ENCODE measurements at regions not wholly inside any gene's neighbourhood (a gene's known extent, or its start where the extent isn't known, plus 50 kb on each side); places are given as distances from the start of the nearest gene placed in this dataset.

GRCh38 chr12:28938056-28938455 lies 211.0 kb upstream of the FAR2 start:
- no peak for DNase-seq (ENCODE audit: low spot score)

GRCh38 chr12:28938581-28939235 lies 210.4 kb upstream of the FAR2 start:
- DNase-seq (ENCODE audit: low spot score), result no peak

GRCh38 chr12:28939427-28939826 lies 209.7 kb upstream of the FAR2 start:
- DNase-seq (ENCODE audit: low spot score), result no peak

- DNase-seq (ENCODE audit: low spot score), result no peak
Observed at GRCh38 chr12:28941248-28941647, 207.8 kb upstream of the FAR2 start.

DNA sequence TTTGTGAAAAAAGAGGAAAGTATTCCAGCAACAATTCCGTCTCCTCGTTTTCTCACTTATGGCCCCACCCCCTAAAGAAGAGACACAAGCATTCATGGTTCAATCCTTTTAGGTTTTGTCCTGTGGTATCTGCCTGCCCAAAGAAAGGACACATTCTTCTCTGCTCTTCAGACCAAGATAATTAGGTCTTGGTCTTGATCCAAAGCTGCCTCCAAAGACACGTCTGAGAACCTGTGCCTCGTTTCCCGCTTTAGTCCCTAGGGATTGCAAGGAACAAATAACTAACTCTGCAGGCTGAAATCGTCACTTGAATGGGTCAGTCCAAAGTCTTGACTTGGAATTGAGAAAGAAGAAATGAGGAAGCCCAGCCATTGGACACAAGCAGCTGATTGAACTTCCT lies 202.7 kb upstream of the FAR2 start:
- DNase-seq (ENCODE audit: low spot score), result no peak

GRCh38 chr12:28948685-28949084 lies 200.4 kb upstream of the FAR2 start:
- no peak for DNase-seq (ENCODE audit: low spot score)

- DNase-seq (ENCODE audit: low spot score), result no peak
Observed at GRCh38 chr12:28949184-28949583, 199.9 kb upstream of the FAR2 start.

DNA sequence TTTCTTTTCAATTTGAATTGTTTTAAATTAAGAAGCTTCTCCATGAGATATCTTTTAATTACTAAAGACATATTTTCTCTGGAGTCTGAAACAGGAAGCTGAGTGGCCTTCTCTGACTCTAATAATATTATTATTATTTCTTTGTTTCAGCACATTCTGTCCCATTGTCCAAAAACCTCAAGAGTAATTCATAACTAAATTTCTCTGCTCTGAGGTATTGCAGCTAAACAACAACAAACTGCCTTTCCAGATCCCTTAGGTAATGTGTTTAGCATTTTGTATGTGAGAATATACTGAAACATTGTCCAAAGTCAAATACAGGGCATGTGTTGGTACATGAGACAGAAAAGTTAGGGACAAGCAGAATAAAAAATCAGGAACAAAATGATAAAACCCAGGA lies 199.0 kb upstream of the FAR2 start:
- no peak for DNase-seq (ENCODE audit: low spot score)

DNA sequence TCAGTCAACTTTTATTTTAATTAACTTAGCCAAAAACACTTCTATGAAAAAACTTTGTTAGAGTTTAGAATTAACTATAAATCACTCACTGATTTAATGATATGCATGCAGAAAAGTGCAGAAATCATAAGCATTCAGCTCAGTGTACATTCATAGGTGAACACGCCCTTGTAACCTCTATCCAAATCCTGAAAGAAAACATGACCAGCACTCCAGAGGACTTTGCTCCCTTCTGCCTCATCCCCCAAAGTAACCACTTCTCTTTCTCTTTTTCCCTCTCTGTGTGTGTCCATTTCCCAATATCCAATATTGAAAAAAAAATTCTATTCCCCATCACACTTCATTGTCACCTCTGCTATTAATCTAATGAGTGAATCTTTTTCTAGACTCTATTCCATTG lies 197.1 kb upstream of the FAR2 start:
- DNase-seq (ENCODE audit: low spot score), result no peak

- DNase-seq (ENCODE audit: low spot score), result no peak
Observed at GRCh38 chr12:28954333-28954732, 194.7 kb upstream of the FAR2 start.

DNA sequence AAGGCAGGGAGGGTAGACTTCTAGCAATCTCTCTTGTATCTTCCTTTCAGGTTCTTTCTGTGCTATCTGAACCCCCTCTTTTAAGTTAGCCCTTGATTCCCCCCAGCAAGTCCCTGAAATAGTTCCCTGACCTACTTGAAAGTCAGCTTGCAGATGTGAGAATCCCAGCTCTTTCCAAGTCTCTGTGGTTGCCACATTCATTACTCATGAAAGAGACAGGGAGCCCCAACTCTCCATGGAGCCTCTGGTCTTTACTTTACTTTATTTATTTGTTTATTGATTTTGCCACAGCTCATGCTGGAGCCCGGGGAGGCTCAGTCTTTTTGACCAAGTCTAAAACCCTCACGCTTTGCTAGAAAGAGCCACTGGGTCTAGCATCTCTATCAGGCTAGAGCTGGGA lies 193.6 kb upstream of the FAR2 start:
- no peak for DNase-seq (ENCODE audit: low spot score)

DNA sequence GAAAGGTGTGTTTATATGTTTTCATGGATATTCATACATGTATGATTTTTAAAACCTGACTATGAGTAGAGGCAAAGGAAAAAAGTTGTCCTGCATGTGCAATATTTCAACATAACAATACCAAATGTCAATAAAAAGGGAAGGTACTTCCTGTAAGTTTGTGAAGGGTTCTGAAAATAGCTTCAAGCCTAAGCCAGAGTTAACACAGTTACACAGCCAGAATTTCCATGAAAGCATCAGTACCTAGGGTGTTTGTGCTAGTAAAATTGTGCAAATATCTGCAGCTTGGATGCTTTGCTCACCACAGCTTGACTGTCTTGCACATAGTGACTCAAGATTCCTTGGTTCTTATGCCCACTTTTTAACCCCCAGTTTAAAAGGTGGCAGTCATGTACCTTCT lies 193.1 kb upstream of the FAR2 start:
- no peak for DNase-seq (ENCODE audit: low spot score)

- DNase-seq (ENCODE audit: low spot score), result no peak
Observed at GRCh38 chr12:28958553-28959195, 190.4 kb upstream of the FAR2 start.

DNA sequence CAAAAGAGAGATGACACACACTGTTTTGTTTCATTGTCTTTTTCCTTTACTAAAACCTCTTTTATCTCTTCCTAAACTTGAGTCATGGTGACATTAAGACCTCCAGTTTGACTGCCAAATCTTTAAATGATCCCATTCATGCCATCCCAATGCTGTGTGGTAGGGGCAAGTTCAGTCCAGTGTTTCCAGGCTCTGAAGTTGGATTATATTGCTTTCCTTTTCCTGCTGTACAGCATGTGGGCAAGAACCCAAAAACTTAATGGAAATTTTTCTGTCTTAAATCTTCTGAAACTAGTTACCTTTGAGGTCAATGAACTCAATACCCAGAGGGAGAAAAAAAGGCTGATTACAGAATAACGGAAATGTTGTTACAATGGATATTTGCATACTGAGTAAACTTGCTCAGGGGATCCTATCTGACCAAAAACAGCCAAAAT lies 187.1 kb upstream of the FAR2 start:
- DNase-seq (ENCODE audit: low spot score), result no peak

GRCh38 chr12:28963554-28963953 lies 185.5 kb upstream of the FAR2 start:
- DNase-seq (ENCODE audit: low spot score), result no peak

DNA sequence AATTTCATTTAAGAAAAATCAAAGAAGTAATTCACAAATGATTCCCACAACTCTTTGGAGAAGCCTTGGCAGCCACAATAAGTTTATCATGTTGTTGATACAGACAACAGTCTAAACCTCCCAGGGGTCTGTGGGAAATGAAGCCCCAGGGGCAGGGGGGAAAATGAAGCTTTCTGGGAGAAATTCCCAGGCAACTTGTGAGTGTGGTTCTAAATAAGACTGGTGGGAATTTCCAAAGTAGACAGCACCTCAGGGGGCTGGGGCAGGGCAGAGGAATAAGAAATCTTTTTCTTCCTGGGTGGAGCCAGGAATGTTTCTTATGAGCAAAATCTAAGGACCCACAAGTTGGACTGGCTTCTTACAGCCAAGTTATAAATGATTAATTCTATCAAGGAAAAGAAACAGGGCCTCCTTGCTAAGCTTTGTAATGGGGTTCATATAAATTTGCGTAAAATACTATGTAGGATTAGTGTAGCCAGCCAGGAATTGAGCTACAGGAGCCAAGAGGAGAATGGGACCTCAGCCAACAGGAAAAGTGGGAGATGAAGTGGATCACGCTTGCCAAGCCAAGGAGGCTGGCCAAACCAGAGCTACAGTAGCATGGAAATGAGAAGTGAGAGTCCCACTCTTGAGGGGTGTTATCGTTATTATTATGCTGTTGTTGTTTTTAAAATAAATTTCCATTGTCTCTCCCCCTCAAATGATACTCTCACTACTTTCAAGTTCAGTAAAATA lies 182.9 kb upstream of the FAR2 start:
- no peak for DNase-seq (ENCODE audit: low spot score)

DNA sequence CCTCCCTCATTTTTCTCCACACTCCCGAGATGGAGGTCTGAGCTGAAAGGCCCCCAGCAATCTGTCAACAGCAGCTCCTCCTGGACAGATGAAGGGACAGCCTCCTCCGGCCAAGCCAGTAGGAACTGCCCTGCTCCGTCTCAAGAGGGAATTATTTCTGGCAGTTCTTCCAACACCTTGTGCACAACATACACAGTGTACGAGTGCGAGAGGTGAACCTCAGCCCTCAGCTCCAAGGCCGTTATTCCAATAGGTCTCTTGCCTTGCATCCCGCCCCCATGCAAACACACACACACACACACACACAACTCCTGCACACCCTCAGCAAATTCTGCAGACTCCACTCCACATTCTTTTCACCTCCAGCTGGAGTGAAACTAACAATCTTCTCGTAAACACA lies 181.7 kb upstream of the FAR2 start:
- no peak for DNase-seq (ENCODE audit: low spot score)

GRCh38 chr12:28973491-28973890 lies 175.6 kb upstream of the FAR2 start:
- DNase-seq (ENCODE audit: low spot score), result no peak

DNA sequence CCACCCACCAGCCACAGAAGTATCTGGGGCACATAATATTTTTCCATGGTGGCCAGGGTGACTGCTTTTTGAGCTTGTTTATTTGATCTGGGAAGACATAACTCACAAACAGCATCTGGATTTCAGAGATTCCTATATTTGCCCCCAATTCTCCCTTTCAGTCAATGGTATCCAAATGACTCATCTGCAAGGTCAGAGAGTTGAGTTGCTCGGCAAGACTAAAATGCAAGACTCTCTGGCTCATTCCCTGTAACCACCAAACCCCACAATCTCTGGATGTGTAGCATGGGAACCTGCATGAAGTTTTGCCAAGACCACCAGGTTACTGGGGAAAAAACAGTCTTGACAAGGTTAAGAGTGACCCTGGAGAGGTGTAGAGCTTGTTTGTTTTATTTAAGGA lies 174.9 kb upstream of the FAR2 start:
- no peak for DNase-seq (ENCODE audit: low spot score)

DNA sequence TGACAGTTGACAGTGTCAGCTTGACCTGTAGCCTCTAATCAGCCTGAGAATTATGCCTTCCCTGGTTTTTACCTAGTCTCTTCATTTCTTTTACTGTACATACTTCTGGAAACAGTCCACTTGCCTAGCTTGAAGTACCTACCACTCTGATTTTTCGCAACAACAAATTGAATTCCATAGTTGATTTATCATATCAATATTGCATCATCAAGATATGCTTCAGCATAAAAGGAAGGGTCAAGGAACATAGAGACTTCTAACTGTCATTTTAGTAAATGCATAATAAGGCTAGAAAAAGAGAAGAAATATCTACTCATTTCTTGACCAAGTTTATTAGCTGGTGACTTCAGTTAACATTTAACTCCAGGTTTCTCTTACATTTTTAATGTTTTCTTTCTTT lies 174.2 kb upstream of the FAR2 start:
- no peak for DNase-seq (ENCODE audit: low spot score)

GRCh38 chr12:28975564-28976340 lies 173.3 kb upstream of the FAR2 start:
- DNase-seq (ENCODE audit: low spot score), result no peak

DNA sequence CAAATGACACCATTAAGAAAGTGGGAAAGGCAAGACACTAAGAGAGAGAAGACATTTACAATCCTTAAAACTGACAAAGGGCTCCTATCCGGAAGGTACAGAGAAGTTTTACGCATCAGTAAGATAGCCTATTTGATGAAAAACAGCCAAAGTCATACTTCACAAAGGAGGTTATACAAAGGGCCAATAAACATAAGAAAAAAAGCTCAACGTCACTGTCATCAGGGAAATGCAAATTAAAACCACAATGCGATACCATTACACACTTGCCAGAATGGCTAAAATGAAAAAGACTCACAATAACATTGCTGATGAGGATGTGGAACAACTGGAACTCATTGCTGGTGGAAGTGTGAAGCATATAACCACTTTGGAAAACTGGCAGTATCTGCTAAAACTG lies 168.6 kb upstream of the FAR2 start:
- DNase-seq (ENCODE audit: low spot score), result no peak
